MM.1S (cell line): ENCODE measurements at regions not wholly inside any gene's neighbourhood (a gene's known extent, or its start where the extent isn't known, plus 50 kb on each side); places are given as distances from the start of the nearest gene placed in this dataset.

ENCODE experiments used
- DNase-seq: peaks from one replicate; pipeline ENCODE4 v3.0.0-alpha.2; 2015
- H2AFZ ChIP-seq: fragments of 300-600 bp; sonication (generic); 2 replicates; pipeline ENCODE4 v1.6.0; 2016; ENCODE audit warnings: antibody characterized with exemption, low read length
- H3F3A ChIP-seq: fragments of 300-600 bp; sonication (generic); 2 replicates; pipeline ENCODE4 v1.6.1; 2016; ENCODE audit warnings: mild to moderate bottlenecking, antibody characterized with exemption, low read length, moderate library complexity, mixed read lengths; ENCODE audit not compliant: insufficient read depth
- H3K27ac ChIP-seq: fragments of 300-600 bp; sonication (generic); 2 replicates; pipeline ENCODE4 v1.5.1; 2016; ENCODE audit warnings: mild to moderate bottlenecking, low read length
- H3K27me3 ChIP-seq: fragments of 300-600 bp; sonication (generic); replicated peaks from 2 replicates; pipeline ENCODE4 v1.6.0; 2016; ENCODE audit warnings: low read length; ENCODE audit not compliant: insufficient read depth
- H3K36me3 ChIP-seq: fragments of 300-600 bp; sonication (generic); replicated peaks from 2 replicates; pipeline ENCODE4 v1.6.1; 2016; ENCODE audit warnings: mild to moderate bottlenecking, low read length, mixed read lengths; ENCODE audit not compliant: insufficient read depth
- H3K4me1 ChIP-seq: fragments of 300-600 bp; sonication (generic); 2 replicates; pipeline ENCODE4 v1.6.1; 2016; ENCODE audit warnings: low read length, mixed read lengths
- H3K4me2 ChIP-seq: fragments of 300-600 bp; sonication (generic); 2 replicates; pipeline ENCODE4 v1.6.0; 2016; ENCODE audit warnings: low read depth, low read length
- H3K4me3 ChIP-seq: fragments of 300-600 bp; sonication (generic); 2 replicates; pipeline ENCODE4 v1.5.1; 2016; ENCODE audit warnings: low read length, mixed read lengths
- H3K79me2 ChIP-seq: fragments of 300-600 bp; sonication (generic); 2 replicates; pipeline ENCODE4 v1.6.1; 2016; ENCODE audit warnings: mixed run types, low read length, mixed read lengths
- H3K9ac ChIP-seq: fragments of 300-600 bp; sonication (generic); 2 replicates; pipeline ENCODE4 v1.6.1; 2016; ENCODE audit warnings: low read length, mixed read lengths
- H3K9me2 ChIP-seq: fragments of 300-600 bp; sonication (generic); replicated peaks from 2 replicates; pipeline ENCODE4 v1.6.1; 2016; ENCODE audit warnings: mild to moderate bottlenecking, low read length, mixed read lengths; ENCODE audit not compliant: insufficient read depth
- H3K9me3 ChIP-seq: fragments of 300-600 bp; sonication (generic); replicated peaks from 2 replicates; pipeline ENCODE4 v1.6.1; 2016; ENCODE audit warnings: mild to moderate bottlenecking, low read length, mixed read lengths; ENCODE audit not compliant: insufficient read depth
- H4K20me1 ChIP-seq: fragments of 300-600 bp; sonication (generic); 2 replicates; pipeline ENCODE4 v1.6.1; 2016; ENCODE audit warnings: mild to moderate bottlenecking, low read length, moderate library complexity, mixed read lengths; ENCODE audit not compliant: insufficient read depth
- EZH2 ChIP-seq: fragments of 300-600 bp; sonication (generic); optimal IDR thresholded peaks from 2 replicates; pipeline ENCODE3; 2017; ENCODE audit warnings: low read depth, mild to moderate bottlenecking, antibody characterized with exemption, low read length, mixed read lengths
- EZH2phosphoT487 ChIP-seq: fragments of 300-600 bp; sonication (generic); IDR thresholded peaks from 2 replicates; pipeline ENCODE4 v1.6.1; 2018; ENCODE audit warnings: antibody characterized with exemption, low read length
- TF ChIP-seq, protein P1 (sequence below): fragments of 300-600 bp; sonication (generic); IDR thresholded peaks from 2 replicates; pipeline ENCODE4 v1.5.1; 2016; ENCODE audit warnings: antibody characterized with exemption, low read length, mixed read lengths

DNA sequence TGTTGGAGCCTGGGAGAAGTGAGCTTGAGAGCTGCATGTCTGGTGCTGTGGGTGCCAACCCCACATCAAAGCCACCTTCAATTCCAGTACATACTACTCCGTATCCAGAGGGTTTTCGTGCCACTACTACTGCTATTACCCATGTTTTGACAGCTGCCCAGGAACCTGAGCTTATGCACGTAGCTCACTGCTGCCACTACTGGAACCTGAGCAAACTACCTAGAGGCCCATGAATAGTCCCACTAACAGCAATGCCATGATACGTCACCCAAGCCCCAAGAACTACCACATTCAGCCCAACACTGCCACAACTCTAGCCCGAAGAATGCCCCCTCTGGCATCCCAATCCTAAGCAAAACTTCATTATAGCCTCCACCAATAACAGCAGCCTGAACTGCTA, 215.2 kb upstream of the BCHE start:
- Histone ChIP-seq H3K4me1 (no peaks in the 10 kb centered on the region), H3K79me2 (no peaks in the 10 kb centered on the region), H2AFZ (no peak overlapping the region), H3K9me3 (no peaks in the 10 kb centered on the region), H3K36me3 (no peaks in the 10 kb centered on the region), H3K9ac (no peak overlapping the region), H3K27me3 (no peaks in the 10 kb centered on the region), H3F3A (no peaks in the 10 kb centered on the region), H3K9me2 (no peaks in the 10 kb centered on the region), H4K20me1 (no peaks in the 10 kb centered on the region), H3K27ac (no peak overlapping the region), H3K4me2 (no peak overlapping the region), H3K4me3 (no peak overlapping the region)
- no peak for TF ChIP-seq EZH2
- TF ChIP-seq EZH2phosphoT487: no peak
- TF ChIP-seq, protein P1, sequence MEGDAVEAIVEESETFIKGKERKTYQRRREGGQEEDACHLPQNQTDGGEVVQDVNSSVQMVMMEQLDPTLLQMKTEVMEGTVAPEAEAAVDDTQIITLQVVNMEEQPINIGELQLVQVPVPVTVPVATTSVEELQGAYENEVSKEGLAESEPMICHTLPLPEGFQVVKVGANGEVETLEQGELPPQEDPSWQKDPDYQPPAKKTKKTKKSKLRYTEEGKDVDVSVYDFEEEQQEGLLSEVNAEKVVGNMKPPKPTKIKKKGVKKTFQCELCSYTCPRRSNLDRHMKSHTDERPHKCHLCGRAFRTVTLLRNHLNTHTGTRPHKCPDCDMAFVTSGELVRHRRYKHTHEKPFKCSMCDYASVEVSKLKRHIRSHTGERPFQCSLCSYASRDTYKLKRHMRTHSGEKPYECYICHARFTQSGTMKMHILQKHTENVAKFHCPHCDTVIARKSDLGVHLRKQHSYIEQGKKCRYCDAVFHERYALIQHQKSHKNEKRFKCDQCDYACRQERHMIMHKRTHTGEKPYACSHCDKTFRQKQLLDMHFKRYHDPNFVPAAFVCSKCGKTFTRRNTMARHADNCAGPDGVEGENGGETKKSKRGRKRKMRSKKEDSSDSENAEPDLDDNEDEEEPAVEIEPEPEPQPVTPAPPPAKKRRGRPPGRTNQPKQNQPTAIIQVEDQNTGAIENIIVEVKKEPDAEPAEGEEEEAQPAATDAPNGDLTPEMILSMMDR: no peak
- DNase-seq: no peak

DNA sequence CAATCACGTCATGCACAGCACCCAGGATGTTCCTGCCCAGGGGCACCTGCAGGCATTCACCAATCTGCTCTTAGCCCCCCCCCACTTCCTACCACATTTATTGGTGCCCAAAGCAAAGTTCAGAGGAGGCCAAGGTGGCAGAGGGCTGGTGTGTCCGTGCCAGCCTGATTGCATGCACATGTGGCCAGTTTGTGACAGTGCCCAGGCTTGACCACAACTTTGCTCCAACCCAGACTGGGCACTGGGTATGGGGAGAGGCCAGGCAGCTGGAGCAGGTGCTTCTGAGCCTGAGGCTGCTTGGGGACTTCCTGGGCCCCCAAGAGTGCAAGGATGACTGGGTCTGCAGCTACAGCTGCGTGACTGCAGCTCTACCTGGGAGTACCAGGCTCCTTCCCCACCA, 192.3 kb upstream of the BCHE start:
- H4K20me1 ChIP-seq: no peaks in the 10 kb centered on the region
- H3K27ac ChIP-seq: no peak overlapping the region
- no peaks in the 10 kb centered on the region for H3K9me2 ChIP-seq
- no peaks in the 10 kb centered on the region for H3K79me2 ChIP-seq
- H3K9me3 ChIP-seq: no peaks in the 10 kb centered on the region
- no peak overlapping the region for H3K4me3 ChIP-seq
- no peak for DNase-seq
- no peak overlapping the region for H3K9ac ChIP-seq
- H3F3A ChIP-seq: no peaks in the 10 kb centered on the region
- H3K4me1 ChIP-seq: no peaks in the 10 kb centered on the region
- no peaks in the 10 kb centered on the region for H3K27me3 ChIP-seq
- no peaks in the 10 kb centered on the region for H3K36me3 ChIP-seq
- no peak overlapping the region for H3K4me2 ChIP-seq
- TF ChIP-seq, protein P1: no peak
- no peak for TF ChIP-seq EZH2
- TF ChIP-seq EZH2phosphoT487: no peak
- H2AFZ ChIP-seq: no peak overlapping the region

DNA sequence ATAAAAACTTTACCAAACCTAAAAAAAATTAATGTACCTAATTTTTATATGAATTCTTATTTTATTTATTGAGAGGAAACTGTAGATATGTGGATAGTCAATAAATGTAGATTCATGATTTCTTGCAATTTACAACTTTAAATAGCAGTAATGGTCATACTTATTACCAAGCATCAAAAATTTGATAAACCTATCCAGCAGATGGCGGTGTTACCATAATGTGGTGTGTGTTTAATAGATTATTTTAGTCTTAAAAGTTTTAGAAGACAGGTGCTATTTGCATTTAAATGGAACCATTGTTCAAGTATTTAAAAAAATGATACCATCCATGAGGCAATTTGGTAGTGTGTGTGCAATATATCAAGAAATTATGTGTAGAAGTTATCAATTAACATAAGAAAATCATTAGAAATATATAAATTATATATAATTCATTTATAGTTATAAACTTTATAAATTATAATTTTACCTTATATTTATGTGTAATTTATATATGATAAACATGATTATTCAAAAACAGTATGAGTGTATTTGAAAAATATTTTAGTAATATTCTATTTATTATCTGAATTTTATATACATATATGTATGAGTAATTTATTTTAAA, 176.0 kb upstream of the BCHE start:
- DNase-seq: peak; percentile 80
- no peak overlapping the region for H3K4me2 ChIP-seq
- H3F3A ChIP-seq: no peaks in the 10 kb centered on the region
- H3K27ac ChIP-seq: no peak overlapping the region
- no peak overlapping the region for H3K9ac ChIP-seq
- no peaks in the 10 kb centered on the region for H3K9me3 ChIP-seq
- H3K36me3 ChIP-seq: no peaks in the 10 kb centered on the region
- H2AFZ ChIP-seq: no peak overlapping the region
- H3K27me3 ChIP-seq: no peaks in the 10 kb centered on the region
- H4K20me1 ChIP-seq: no peaks in the 10 kb centered on the region
- no peaks in the 10 kb centered on the region for H3K9me2 ChIP-seq
- TF ChIP-seq, protein P1: peak; percentile 68
- TF ChIP-seq EZH2: no peak
- H3K4me1 ChIP-seq: 0 out of 2 replicates have a peak, but pooled peaks cover 9% of the 10 kb centered on the region
- H3K79me2 ChIP-seq: no peaks in the 10 kb centered on the region
- H3K4me3 ChIP-seq: no peak overlapping the region
